K562 (cell line): ENCODE measurements at regions not wholly inside any gene's neighbourhood (a gene's known extent, or its start where the extent isn't known, plus 50 kb on each side); places are given as distances from the start of the nearest gene placed in this dataset.

Experiments
- ATAC-seq: fragments of 200-7000 bp; cut with Tn5 transposase; 3 replicates; pipeline ENCODE4 v1.9.1; 2020; ENCODE audit warnings: moderate library complexity
- BruUV-seq: library from RNA; stranded (reverse); fragments of 400-500 nt; replicated peaks from 2 replicates; lab custom pipeline; 2021; lab: Mats Ljungman, UMichigan
- CTCF ChIA-PET: fragments of 300-600 bp; formaldehyde crosslinking; extraction: SDS; loops from one replicate; lab custom pipeline; 2021; ENCODE audit warnings: low intra/inter-chr PET ratio; lab: Yijun Ruan, JAX
- POLR2A ChIA-PET: fragments of 300-600, 350-650 bp; sonication (Branson Sonifier 250); formaldehyde crosslinking; extraction: SDS; loops from one replicate; lab custom pipeline; 2021; ENCODE audit warnings: antibody characterized with exemption, inconsistent platforms; lab: Yijun Ruan, JAX
- DNase-seq, 4 experiments: peaks; one replicate each; pipeline versions ENCODE4 v3.0.0 to v3.0.0-alpha.2; 2011 to 2018; ENCODE audit warnings: low spot score in 3 of 4, mixed read lengths in 3 of 4; ENCODE audit errors: extremely low read depth in 1 of 4
- FAIRE-seq: peaks from 2 replicates; lab custom pipeline; 2011; peaks lifted over from hg19 to GRCh38; lab: Jason Lieb, UNC
- H2AFZ ChIP-seq: 2 replicates; pipeline ENCODE4 v1.6.0; 2011; ENCODE audit warnings: low read depth, low read length, control low read depth, inconsistent platforms
- H3K27ac ChIP-seq: fragments of 200-600 bp; 3 replicates; pipeline ENCODE4 v1.8.0; 2011; ENCODE audit warnings: low read depth, mild to moderate bottlenecking, control low read depth, inconsistent platforms, low read length, moderate library complexity, mixed read lengths; ENCODE audit errors: extremely low read depth
- H3K27me3 ChIP-seq, 2 experiments: fragments of 300-600 bp in 1 of 2; 2 replicates in 1 of 2; 3 replicates in 1 of 2; pipeline versions ENCODE4 v1.6.0 to v1.8.0; 2011; ENCODE audit warnings: inconsistent platforms in 2 of 2, low read length in 2 of 2, mild to moderate bottlenecking in 1 of 2, mixed read lengths in 1 of 2, moderate library complexity in 1 of 2; ENCODE audit not compliant: control insufficient read depth in 2 of 2, insufficient read depth in 2 of 2
- H3K36me3 ChIP-seq: fragments of 300-600 bp; 3 replicates; pipeline ENCODE4 v1.8.0; 2011; ENCODE audit warnings: mild to moderate bottlenecking, low read length, inconsistent platforms; ENCODE audit not compliant: control insufficient read depth, insufficient read depth
- H3K4me1 ChIP-seq, 2 experiments: fragments of 200-600 bp in 1 of 2; replicated peaks in 1 of 2; 2 replicates in 1 of 2; 3 replicates in 1 of 2; pipeline versions ENCODE4 v1.5.1 to v1.8.0; 2011; ENCODE audit warnings: inconsistent platforms in 2 of 2, low read length in 2 of 2, mild to moderate bottlenecking in 1 of 2, mixed read lengths in 1 of 2, moderate library complexity in 1 of 2; ENCODE audit not compliant: control insufficient read depth in 2 of 2, insufficient read depth in 2 of 2
- H3K4me2 ChIP-seq: 2 replicates; pipeline ENCODE4 v1.6.1; 2011; ENCODE audit warnings: low read length, control low read depth, inconsistent platforms, mixed read lengths; ENCODE audit not compliant: insufficient read depth
- H3K4me3 ChIP-seq: fragments of 200-600 bp; sonication (generic), shearing (Covaris generic); 2 replicates; pipeline ENCODE4 v1.5.1; 2016; ENCODE audit warnings: control low read depth, inconsistent platforms
- H3K79me2 ChIP-seq: fragments of 200-600 bp; 3 replicates; pipeline ENCODE4 v1.8.0; 2011; ENCODE audit warnings: low read length, inconsistent platforms; ENCODE audit not compliant: control insufficient read depth, insufficient read depth
- H3K9ac ChIP-seq, 2 experiments: 2 replicates each; pipeline versions ENCODE4 v1.6.0 to v1.6.1; 2011; ENCODE audit warnings: low read depth in 2 of 2, low read length in 2 of 2, control low read depth in 1 of 2, inconsistent platforms in 1 of 2, mild to moderate bottlenecking in 1 of 2, mixed read lengths in 1 of 2; ENCODE audit not compliant: insufficient read depth in 1 of 2
- H3K9me1 ChIP-seq: one replicate; pipeline ENCODE4 v1.6.0; 2011; ENCODE audit warnings: inconsistent platforms, mild to moderate bottlenecking, low read length, moderate library complexity; ENCODE audit not compliant: control insufficient read depth, insufficient read depth
- H3K9me3 ChIP-seq: replicated peaks from 2 replicates; pipeline ENCODE4 v1.5.1; 2011; ENCODE audit warnings: low read depth, low read length, inconsistent platforms; ENCODE audit not compliant: control insufficient read depth, insufficient read depth
- H4K20me1 ChIP-seq: replicated peaks from 2 replicates; pipeline ENCODE4 v1.6.1; 2011; ENCODE audit warnings: low read length, inconsistent platforms, mixed read lengths; ENCODE audit not compliant: control insufficient read depth, insufficient read depth
- AFF1 ChIP-seq, 2 experiments: fragments of 450-650 bp; IDR thresholded peaks; 2 replicates each; pipeline ENCODE4 v1.6.1; 2018; ENCODE audit warnings: mild to moderate bottlenecking in 2 of 2, low read depth in 1 of 2; ENCODE audit not compliant: partially characterized antibody in 2 of 2
- HNRNPH1 ChIP-seq: fragments of 200-400 bp; formaldehyde crosslinking; optimal IDR thresholded peaks from 2 replicates; pipeline ENCODE3; 2017; ENCODE audit warnings: low read depth, mild to moderate bottlenecking, low read length, moderate library complexity
- KLF1 ChIP-seq: fragments of 450-650 bp; IDR thresholded peaks from 2 replicates; pipeline ENCODE4 v1.6.1; 2016; ENCODE audit warnings: missing genetic modification characterization, missing compliant biosample characterization
- NR2C1 ChIP-seq, 2 experiments: fragments of 450-650 bp; IDR thresholded peaks; 2 replicates each; pipeline ENCODE4 v1.6.1; 2017; ENCODE audit warnings: mild to moderate bottlenecking in 2 of 2, antibody characterized with exemption in 1 of 2, inconsistent platforms in 1 of 2, missing compliant biosample characterization in 1 of 2, missing genetic modification characterization in 1 of 2
- POLR3G ChIP-seq: IDR thresholded peaks from 2 replicates; pipeline ENCODE4 v1.6.1; 2011; ENCODE audit not compliant: insufficient read length, insufficient replicate concordance; ENCODE audit errors: extremely low read depth
- SMAD4 ChIP-seq: fragments of 250-450 bp; sonication (Bioruptor Pico); conservative IDR thresholded peaks from 2 replicates; pipeline ENCODE4 v1.8.0; 2021; ENCODE audit warnings: inconsistent platforms, mild to moderate bottlenecking, moderate library complexity
- SP1 ChIP-seq: sonication (generic); formaldehyde crosslinking; IDR thresholded peaks from 2 replicates; pipeline ENCODE4 v1.8.1; 2022; ENCODE audit warnings: mild to moderate bottlenecking, missing genetic modification reagents
- WHSC1 ChIP-seq: IDR thresholded peaks from one replicate; pipeline ENCODE4 v1.6.1; 2012; ENCODE audit warnings: low read length, control low read depth, inconsistent platforms
- ZKSCAN8 ChIP-seq: fragments of 200-800 bp; sonication (Bioruptor generic); IDR thresholded peaks from 2 replicates; pipeline ENCODE4 v1.6.1; 2016; ENCODE audit warnings: missing genetic modification characterization, missing compliant biosample characterization
- ZNF280B ChIP-seq: fragments of 250-450 bp; sonication (Bioruptor Pico); IDR thresholded peaks from 2 replicates; pipeline ENCODE4 v1.5.1; 2021; ENCODE audit warnings: mild to moderate bottlenecking
- ZNF696 ChIP-seq: fragments of 250-450 bp; sonication (Bioruptor Pico); conservative IDR thresholded peaks from 2 replicates; pipeline ENCODE4 v1.4.0; 2020; ENCODE audit warnings: mild to moderate bottlenecking, moderate library complexity
- WGBS: fragments of 100-300 bp; shearing (Covaris generic); methylation state at CpG from one replicate; pipeline ENCODE4 v1.1.6; 2016; ENCODE audit warnings: low coverage, mixed read lengths; ENCODE audit not compliant: insufficient coverage; ENCODE audit errors: missing lambda C conversion rate; 5-methylcytosine and 5-hydroxymethylcytosine counted together
- in situ Hi-C: fragments of 300-500 bp; cut with MboI; formaldehyde crosslinking; loops from 4 replicates; pipeline ENCODE4 v1.15.0; 2018; ENCODE audit warnings: inconsistent platforms, mixed read lengths
- intact Hi-C: fragments of 100-400 bp; cut with micrococcal nuclease; formaldehyde crosslinking; loops from 2 replicates; pipeline ENCODE4 v1.14.2; 2022

GRCh38 chr9:78590068-78590467, 293.1 kb downstream of the PSAT1 start:
- Histone ChIP-seq H3K4me3 (no peak overlapping the region), H3K36me3 (no peaks in the 10 kb centered on the region), H4K20me1 (no peaks in the 10 kb centered on the region), H3K9me3 (no peaks in the 10 kb centered on the region), H3K9me1 (no peaks in the 10 kb centered on the region), H3K27me3 (no peaks in the 10 kb centered on the region), H3K4me2 (no peak overlapping the region), H3K9ac (no peak overlapping the region), H3K79me2 (no peaks in the 10 kb centered on the region), H2AFZ (no peak overlapping the region), H3K4me1 (no peaks in the 10 kb centered on the region), H3K27ac (no peak overlapping the region)
- no peak for TF ChIP-seq ZNF696
- in situ Hi-C loops (no loop called here), intact Hi-C loops (no loop called here)
- no TSS peak for BruUV-seq
- ATAC-seq (no peak), DNase-seq (no peak), FAIRE-seq (no peak)
- ChIA-PET POLR2A (no interaction called here), CTCF (no interaction called here)
- WGBS: 0% methylated on average over 1 of the region's 1 CpG

GRCh38 chr9:78592811-78593210, 295.9 kb downstream of the PSAT1 start:
- POLR2A ChIA-PET: interaction anchor here (0.5 kb wide), 1 partner anchor 25 kb away, joined by 3 read pairs; no protein-coding TSS in a partner anchor

More at GRCh38 chr9:78592811-78593210, 295.9 kb downstream of the PSAT1 start:
- BruUV-seq: no TSS peak
- Histone ChIP-seq H4K20me1 (no peaks in the 10 kb centered on the region), H3K27me3 (no peaks in the 10 kb centered on the region), H3K79me2 (no peaks in the 10 kb centered on the region), H3K4me1 (no peaks in the 10 kb centered on the region), H3K9me3 (no peaks in the 10 kb centered on the region), H3K27ac (no peak overlapping the region), H3K4me3 (no peak overlapping the region), H3K9me1 (no peaks in the 10 kb centered on the region), H3K4me2 (no peak overlapping the region), H2AFZ (no peak overlapping the region), H3K9ac (no peak overlapping the region), H3K36me3 (no peaks in the 10 kb centered on the region)
- CTCF ChIA-PET: no interaction called here
- DNase-seq (no peak), ATAC-seq (no peak), FAIRE-seq (no peak)
- intact Hi-C loops: no loop called here
- in situ Hi-C loops: no loop called here
- TF ChIP-seq SP1 (CRISPR knock-in tag): no peak
- no peak for TF ChIP-seq AFF1 (IDR thresholded peaks at IDR 0.05; ENCODE audit: low read depth in 1 of 2, partially characterized antibody in 2 of 2)
- no peak for TF ChIP-seq SMAD4 (CRISPR knock-in tag)
- TF ChIP-seq ZNF280B (CRISPR knock-in tag): no peak
- no peak for TF ChIP-seq ZKSCAN8 (CRISPR knock-in tag)
- TF ChIP-seq WHSC1: no peak
- TF ChIP-seq NR2C1 (IDR thresholded peaks at IDR 0.05): no peak
- TF ChIP-seq NR2C1 (tag; IDR thresholded peaks at IDR 0.05): no peak
- TF ChIP-seq POLR3G: no peak
- TF ChIP-seq KLF1 (tag): no peak
- TF ChIP-seq HNRNPH1: no peak
